Right atrium auricular region (tissue), 2 donors: ENCODE measurements at regions not wholly inside any gene's neighbourhood (a gene's known extent, or its start where the extent isn't known, plus 50 kb on each side); places are given as distances from the start of the nearest gene placed in this dataset.

ENCODE experiments used
- DNase-seq: peaks from one replicate; pipeline ENCODE4 v3.0.0-alpha.2; 2019; ENCODE audit warnings: low spot score
- H3K27ac ChIP-seq, 2 donors: fragments of 200-600 bp; sonication (generic); 1 replicate in 1 of 2; 2 replicates in 1 of 2; pipeline ENCODE4 v1.5.1; 2016 to 2019
- H3K27me3 ChIP-seq, 2 donors: fragments of 200-600 bp; sonication (generic); one replicate each; pipeline versions ENCODE4 v1.5.1 to v1.6.0; 2017 to 2019
- H3K36me3 ChIP-seq: fragments of 200-600 bp; sonication (generic); one replicate; pipeline ENCODE4 v1.5.1; 2016
- H3K4me1 ChIP-seq, 2 donors: fragments of 200-600 bp; sonication (generic); one replicate each; pipeline versions ENCODE4 v1.5.1 to v1.6.0; 2017 to 2019
- H3K4me3 ChIP-seq, 2 donors: fragments of 200-600 bp; sonication (generic); 1 replicate in 1 of 2; 2 replicates in 1 of 2; pipeline ENCODE4 v1.5.1; 2017 to 2019; ENCODE audit warnings: mild to moderate bottlenecking in 1 of 2, moderate library complexity in 1 of 2
- H3K9me3 ChIP-seq, 2 donors: fragments of 200-600 bp; sonication (generic); one replicate each; pipeline ENCODE4 v1.5.1; 2019
- CTCF ChIP-seq, 2 donors: fragments of 200-600 bp; sonication (generic); IDR thresholded peaks; one replicate each; pipeline ENCODE4 v1.5.1; 2019; ENCODE audit warnings: antibody characterized with exemption in 2 of 2

DNA sequence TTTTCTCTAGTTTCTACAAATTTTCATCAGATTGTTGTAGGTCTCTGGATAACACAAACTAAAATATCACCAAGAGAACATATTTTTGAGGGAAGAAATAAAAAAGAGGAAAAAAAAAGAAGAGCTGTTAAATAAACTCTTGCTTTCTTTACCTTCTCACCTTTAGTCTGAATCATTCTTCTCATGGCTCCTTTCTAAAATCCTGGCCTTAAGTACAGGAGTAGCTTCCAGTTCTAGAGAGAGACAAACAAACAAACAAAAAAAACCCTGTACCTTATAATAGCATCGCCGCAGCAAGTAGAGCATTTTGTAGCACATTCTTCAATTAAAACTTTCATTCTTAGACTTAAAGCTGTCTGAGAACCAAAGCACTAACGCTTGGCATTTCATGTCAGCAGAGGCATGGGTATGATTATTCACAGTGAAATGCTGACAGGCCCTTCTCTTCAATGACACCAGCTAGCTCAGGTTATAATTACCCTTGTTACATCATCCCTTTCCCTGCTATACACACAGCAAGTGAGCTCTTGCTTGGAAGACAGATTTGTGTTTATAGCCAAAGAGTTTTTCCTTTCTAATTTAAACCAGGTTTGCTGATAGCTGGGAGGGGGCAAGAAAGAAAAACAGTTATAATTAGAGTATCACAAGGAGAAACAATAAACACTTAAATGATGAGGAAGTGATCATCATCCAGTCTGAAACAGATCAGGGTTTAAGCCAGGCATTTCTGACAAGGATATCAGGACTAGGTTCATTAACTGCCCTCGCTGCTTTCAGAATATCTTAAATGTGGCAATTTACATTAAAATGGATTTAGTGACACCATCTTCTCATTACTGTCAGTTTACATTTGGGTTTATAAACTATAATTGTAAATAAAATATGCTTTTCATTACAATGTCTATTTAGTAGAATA is 510.9 kb upstream of the ZNF608 start:
- TF ChIP-seq CTCF (IDR thresholded peaks at IDR 0.05): no peak
- H3K4me1 ChIP-seq: peaks cover 0 to 8% of the 10 kb centered on the region in 2 donors
- H3K36me3 ChIP-seq: no peaks in the 10 kb centered on the region
- H3K27ac ChIP-seq: peak overlapping the region; percentile 29 to 79
- no peak for DNase-seq
- H3K27me3 ChIP-seq: no peaks in the 10 kb centered on the region
- H3K4me3 ChIP-seq: no peak overlapping the region
- H3K9me3 ChIP-seq: peaks cover 3 to 13% of the 10 kb centered on the region in 2 donors

DNA sequence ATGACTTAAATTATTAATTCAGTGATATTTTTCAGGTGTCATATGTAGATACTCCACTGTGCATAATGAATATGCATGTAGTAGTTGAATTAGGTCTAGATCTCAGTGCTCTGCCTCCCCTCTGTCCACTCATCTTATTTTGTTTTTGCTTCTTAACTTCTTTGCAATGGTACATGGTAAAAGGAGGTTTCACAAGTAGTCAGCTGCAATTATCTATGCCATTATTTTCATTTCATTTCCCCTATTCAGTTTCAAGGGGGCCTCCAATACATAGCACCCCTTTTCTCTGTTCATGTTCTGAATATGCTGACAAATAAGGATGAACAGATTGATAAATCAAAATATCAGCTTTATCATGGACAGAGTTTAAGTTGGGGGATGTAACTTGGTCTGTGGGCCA is 511.6 kb upstream of the ZNF608 start:
- no peak for DNase-seq
- no peaks in the 10 kb centered on the region for H3K27me3 ChIP-seq
- no peak for TF ChIP-seq CTCF (IDR thresholded peaks at IDR 0.05)
- no peaks in the 10 kb centered on the region for H3K36me3 ChIP-seq
- H3K9me3 ChIP-seq: peaks cover 3 to 13% of the 10 kb centered on the region in 2 donors
- H3K4me3 ChIP-seq: no peak overlapping the region
- peak overlapping the region; percentile 29 to 79 for H3K27ac ChIP-seq
- peaks cover 0 to 8% of the 10 kb centered on the region in 2 donors for H3K4me1 ChIP-seq

- Histone ChIP-seq H3K36me3 (no peaks in the 10 kb centered on the region), H3K4me1 (peaks cover 0 to 8% of the 10 kb centered on the region in 2 donors), H3K4me3 (no peak overlapping the region), H3K27ac (peak overlapping the region in 1 of 2 donors; percentile 79), H3K27me3 (no peaks in the 10 kb centered on the region), H3K9me3 (peaks cover 3 to 12% of the 10 kb centered on the region in 2 donors)
- no peak for DNase-seq
- no peak for TF ChIP-seq CTCF (IDR thresholded peaks at IDR 0.05)
These were observed 512.2 kb upstream of the ZNF608 start for GRCh38 chr5:125258615-125259014.

DNA sequence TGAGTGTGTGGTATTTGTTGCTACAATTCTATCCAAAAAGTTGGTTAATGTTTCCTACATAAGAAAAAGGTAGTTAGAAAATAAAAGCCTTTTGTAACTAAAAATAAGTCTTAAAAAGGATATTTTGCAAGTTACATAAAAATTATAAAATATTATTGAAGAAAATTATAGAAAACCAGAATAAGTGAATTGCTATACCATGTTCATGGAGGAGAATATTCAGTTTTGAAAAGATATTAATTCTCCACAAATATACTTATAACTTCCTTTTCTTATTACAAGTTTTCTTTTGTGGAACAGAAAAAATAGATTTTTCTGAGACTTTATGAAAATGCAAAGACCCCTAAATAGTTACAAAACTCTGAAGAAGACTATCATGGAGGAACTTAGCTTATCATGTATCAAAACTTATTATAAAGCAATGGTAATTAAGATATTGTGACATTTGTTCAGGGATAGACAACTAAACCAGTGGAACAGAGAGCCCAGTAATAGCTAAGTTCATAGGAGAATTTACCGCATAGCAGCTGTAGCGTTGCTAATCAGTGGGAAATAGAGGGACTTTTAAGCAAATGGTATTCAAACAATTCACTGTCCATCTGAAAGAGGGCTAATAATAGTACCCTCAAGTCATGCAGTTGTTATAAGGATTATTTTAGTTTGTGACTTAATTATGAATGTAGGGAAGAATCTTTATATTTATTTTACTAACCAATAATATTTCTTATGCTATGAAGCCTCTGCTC is 515.2 kb upstream of the ZNF608 start:
- no peak overlapping the region for H3K27ac ChIP-seq
- no peak for DNase-seq
- peaks cover 0 to 8% of the 10 kb centered on the region in 2 donors for H3K4me1 ChIP-seq
- TF ChIP-seq CTCF (IDR thresholded peaks at IDR 0.05): no peak
- no peaks in the 10 kb centered on the region for H3K36me3 ChIP-seq
- H3K4me3 ChIP-seq: no peak overlapping the region
- H3K27me3 ChIP-seq: no peaks in the 10 kb centered on the region
- H3K9me3 ChIP-seq: no peaks in the 10 kb centered on the region

DNA sequence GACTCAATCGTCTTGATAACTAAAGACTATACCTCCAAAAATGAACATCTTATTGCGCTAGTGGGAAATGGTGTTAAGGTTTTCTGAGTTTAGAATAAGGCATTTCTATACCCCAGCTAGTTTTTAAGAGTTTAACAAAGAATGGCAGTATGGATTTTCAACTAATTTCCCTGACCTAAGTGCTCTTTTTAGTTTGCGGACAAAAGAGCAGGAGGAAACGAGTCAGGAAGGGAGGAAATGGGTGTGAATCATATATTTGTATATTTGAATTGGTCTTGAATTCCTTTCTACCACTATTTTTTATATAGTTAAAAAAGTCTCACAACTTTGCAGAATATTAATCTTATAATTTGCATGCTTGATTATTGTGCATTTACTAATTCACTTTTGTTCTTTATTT is 516.3 kb upstream of the ZNF608 start:
- Histone ChIP-seq H3K9me3 (no peaks in the 10 kb centered on the region), H3K4me1 (peaks cover 0 to 5% of the 10 kb centered on the region in 2 donors), H3K4me3 (no peak overlapping the region), H3K27ac (no peak overlapping the region), H3K36me3 (no peaks in the 10 kb centered on the region), H3K27me3 (no peaks in the 10 kb centered on the region)
- DNase-seq: no peak
- TF ChIP-seq CTCF (IDR thresholded peaks at IDR 0.05): no peak
